ENCODE measurements at regions not wholly inside any gene's neighbourhood (a gene's known extent, or its start where the extent isn't known, plus 50 kb on each side); places are given as distances from the start of the nearest gene placed in this dataset.
"Not testable (repeated sequence)": the region's sequence is repeated elsewhere in the genome, so short reads cannot be mapped to it uniquely, and the experiment has no call there.

DNA sequence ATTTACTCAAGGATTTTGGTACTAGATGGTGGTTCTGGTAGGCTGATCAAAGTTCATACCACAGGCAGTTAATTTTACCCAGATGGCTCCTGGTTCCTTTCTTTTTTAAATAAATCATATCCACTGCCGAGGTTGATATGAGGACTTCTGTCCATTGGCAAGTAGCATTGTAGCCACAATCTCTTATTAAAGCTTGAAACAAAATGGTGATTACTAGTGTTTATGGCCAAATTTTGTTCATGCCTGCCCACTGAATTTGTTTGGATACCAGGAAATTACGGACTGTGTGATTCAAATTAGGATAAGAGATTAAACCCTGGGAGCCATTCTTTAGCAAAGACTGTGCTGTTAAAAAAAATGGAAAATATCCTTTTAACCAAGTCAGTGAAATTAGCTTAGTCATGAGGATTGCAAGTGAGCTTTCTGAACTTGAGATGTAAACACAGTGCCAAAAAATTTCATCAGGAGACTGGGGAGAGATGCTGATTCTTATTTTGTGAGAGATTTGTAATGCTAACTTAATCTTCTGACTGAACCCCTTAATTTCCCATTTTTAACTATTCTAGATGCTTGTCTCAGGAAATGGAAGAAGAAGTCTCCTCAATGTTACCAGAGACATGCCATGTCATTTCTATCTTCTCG is 893.5 kb upstream of the ADAMTS5 start:
- H3K36me3 Mint-ChIP-seq (ENCODE audit: low read depth): not testable (repeated sequence)

DNA sequence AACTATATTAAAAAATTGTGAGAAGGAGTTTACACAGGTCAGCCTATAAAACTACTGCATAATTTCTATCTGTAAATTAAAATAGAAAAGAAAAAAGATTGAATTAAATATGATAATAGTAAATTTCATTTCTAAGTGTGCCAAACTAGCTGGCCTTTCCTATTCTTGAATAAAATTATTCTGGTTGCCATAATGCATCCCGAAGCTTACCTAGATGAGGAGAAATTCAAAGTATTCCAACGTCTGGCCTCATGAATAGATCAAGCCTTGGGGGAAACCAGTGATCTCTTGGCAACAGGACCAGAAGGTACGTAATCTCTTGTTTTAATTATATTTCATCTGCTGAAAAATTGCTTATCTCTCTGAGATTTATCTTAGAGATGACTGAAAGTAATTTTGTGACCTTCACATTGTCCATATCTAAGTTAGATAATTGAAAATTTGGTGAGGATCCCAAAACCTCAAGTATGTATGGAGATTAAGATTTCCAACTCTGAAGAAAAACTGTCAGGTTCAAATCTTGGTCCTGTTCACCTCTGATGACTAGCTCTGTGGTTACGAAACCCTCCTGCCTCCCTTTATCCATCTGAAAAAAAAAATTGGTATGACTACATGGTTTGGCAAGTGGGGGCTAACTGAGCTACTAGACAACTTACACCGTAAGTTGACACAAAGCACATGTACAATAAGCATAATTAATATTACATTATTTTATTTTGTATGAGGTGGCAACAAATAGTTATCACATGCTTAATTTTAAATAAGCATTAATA is 891.4 kb upstream of the ADAMTS5 start:
- DNase-seq (ENCODE audit: low read depth, low spot score); H3K27me3 Mint-ChIP-seq (ENCODE audit: low read depth); H3K4me1 Mint-ChIP-seq; H3K9me3 Mint-ChIP-seq; H3K36me3 Mint-ChIP-seq (ENCODE audit: low read depth); H3K4me3 Mint-ChIP-seq; H3K27ac Mint-ChIP-seq (ENCODE audit: unreplicated experiment): not testable (repeated sequence)

More for the DNA sequence above, 893.5 kb upstream of the ADAMTS5 start:
- not testable (repeated sequence) for DNase-seq (ENCODE audit: low read depth, low spot score); H3K4me1 Mint-ChIP-seq; H3K27me3 Mint-ChIP-seq (ENCODE audit: low read depth); H3K4me3 Mint-ChIP-seq; H3K27ac Mint-ChIP-seq (ENCODE audit: unreplicated experiment); H3K9me3 Mint-ChIP-seq

DNA sequence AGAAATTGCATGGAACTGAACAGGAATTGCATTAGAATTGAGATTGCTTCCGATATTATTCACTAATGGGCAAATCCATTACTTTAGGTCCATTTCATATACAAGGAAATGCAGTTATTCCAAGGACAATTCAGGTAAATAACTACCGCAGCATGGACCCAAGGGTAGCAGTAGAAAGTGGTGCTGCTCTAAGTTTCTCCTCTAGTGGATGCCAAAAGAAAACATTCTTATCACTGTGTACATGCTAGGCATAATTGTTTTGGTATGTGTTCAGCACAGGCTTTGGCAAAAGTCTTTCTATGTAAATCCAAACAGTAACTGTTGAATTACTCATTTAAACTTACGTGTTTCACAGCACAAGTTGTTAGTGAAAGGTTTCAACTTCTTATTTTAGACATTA is 890.1 kb upstream of the ADAMTS5 start:
- H3K27ac Mint-ChIP-seq (ENCODE audit: unreplicated experiment); DNase-seq (ENCODE audit: low read depth, low spot score); H3K4me3 Mint-ChIP-seq; H3K27me3 Mint-ChIP-seq (ENCODE audit: low read depth); H3K9me3 Mint-ChIP-seq; H3K36me3 Mint-ChIP-seq (ENCODE audit: low read depth); H3K4me1 Mint-ChIP-seq: not testable (repeated sequence)

DNA sequence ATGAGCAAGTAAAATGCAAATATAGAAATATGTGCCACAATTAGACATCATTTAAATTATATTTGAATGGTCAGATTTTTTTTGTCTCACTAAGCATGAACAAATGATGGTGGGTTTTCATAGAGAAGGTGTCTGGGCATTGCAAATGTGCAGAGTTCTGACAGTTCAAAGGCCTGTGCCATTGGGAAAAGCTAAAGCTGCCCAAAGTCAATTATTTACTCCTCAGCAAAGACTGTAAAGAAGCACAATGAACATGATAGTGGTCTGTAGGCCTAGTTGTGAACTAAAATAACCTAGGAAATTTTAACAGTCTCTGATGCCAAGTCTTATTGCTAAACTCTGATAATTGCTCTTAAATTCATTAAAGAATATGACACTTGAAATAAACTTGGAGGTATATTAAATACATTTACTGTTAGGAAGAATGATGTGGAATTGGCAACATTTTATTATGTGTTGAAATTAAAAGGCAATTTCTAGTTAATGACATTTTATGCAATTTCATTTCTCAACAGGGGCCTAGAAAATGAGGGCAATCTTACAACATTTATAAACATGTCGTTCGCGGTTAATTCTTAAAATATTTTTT is 874.3 kb upstream of the ADAMTS5 start:
- DNase-seq (ENCODE audit: low read depth, low spot score): no peak
- Mint-ChIP-seq H3K4me1 (peaks cover 11% of the 10 kb centered on the region), H3K27ac (ENCODE audit: unreplicated experiment) (no peak overlapping the region), H3K27me3 (ENCODE audit: low read depth) (no peaks in the 10 kb centered on the region), H3K9me3 (peaks cover 2% of the 10 kb centered on the region), H3K36me3 (ENCODE audit: low read depth) (no peaks in the 10 kb centered on the region), H3K4me3 (no peak overlapping the region)
- TF ChIP-seq, protein P1, sequence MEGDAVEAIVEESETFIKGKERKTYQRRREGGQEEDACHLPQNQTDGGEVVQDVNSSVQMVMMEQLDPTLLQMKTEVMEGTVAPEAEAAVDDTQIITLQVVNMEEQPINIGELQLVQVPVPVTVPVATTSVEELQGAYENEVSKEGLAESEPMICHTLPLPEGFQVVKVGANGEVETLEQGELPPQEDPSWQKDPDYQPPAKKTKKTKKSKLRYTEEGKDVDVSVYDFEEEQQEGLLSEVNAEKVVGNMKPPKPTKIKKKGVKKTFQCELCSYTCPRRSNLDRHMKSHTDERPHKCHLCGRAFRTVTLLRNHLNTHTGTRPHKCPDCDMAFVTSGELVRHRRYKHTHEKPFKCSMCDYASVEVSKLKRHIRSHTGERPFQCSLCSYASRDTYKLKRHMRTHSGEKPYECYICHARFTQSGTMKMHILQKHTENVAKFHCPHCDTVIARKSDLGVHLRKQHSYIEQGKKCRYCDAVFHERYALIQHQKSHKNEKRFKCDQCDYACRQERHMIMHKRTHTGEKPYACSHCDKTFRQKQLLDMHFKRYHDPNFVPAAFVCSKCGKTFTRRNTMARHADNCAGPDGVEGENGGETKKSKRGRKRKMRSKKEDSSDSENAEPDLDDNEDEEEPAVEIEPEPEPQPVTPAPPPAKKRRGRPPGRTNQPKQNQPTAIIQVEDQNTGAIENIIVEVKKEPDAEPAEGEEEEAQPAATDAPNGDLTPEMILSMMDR (conservative IDR thresholded peaks at IDR 0.05): no peak

DNA sequence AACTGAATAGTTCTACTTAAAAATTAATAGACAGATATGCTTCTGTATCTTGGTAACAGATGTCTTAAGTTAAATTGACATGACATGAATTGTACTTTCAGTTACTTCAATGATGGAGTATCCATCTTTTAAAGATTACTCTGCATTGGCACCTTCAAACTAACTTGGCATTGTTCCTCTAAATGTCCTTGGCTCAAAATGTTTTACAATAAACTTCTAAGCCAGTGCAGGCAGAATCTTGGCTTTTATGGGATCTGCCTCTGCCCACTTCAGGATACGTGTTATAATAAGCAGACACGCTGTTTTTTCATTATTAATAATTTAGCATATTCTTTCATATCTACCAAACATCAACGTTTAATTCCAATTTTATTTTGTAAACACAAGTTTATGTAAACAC is 873.4 kb upstream of the ADAMTS5 start:
- H3K27me3 Mint-ChIP-seq (ENCODE audit: low read depth): no peaks in the 10 kb centered on the region
- no peak overlapping the region for H3K27ac Mint-ChIP-seq (ENCODE audit: unreplicated experiment)
- peaks cover 2% of the 10 kb centered on the region for H3K9me3 Mint-ChIP-seq
- H3K4me1 Mint-ChIP-seq: peaks cover 11% of the 10 kb centered on the region
- H3K4me3 Mint-ChIP-seq: no peak overlapping the region
- H3K36me3 Mint-ChIP-seq (ENCODE audit: low read depth): no peaks in the 10 kb centered on the region
- DNase-seq (ENCODE audit: low read depth, low spot score): no peak
- TF ChIP-seq, protein P1 (conservative IDR thresholded peaks at IDR 0.05): no peak

DNA sequence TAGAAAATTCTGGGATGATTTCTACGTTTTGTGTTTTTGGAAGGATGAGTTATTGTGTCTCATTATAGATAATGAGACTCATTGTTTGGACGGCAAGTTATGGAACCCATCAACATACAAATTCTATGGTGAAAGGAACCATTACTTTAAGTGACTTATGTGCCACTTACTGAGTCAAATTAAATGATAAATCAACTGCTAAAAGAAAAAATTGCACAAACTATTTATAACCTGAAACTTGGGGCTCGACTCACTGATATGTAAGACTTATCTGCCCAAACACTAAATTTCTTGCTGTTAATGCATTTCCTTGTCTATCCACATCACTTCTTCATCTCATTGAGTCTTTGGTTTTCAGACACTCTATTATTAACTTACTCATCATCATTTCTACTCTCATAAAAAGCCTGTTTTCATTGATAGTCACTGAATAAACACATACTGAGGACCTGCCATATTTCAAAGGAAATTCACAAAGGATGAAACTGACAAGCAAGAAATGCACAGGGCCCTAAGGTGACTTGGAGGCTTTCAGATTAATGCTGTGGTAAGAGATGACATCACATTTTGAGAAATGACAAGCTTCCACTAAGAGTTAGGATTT is 872.7 kb upstream of the ADAMTS5 start:
- peaks cover 2% of the 10 kb centered on the region for H3K9me3 Mint-ChIP-seq
- H3K4me1 Mint-ChIP-seq: peaks cover 11% of the 10 kb centered on the region
- no peaks in the 10 kb centered on the region for H3K27me3 Mint-ChIP-seq (ENCODE audit: low read depth)
- no peak for DNase-seq (ENCODE audit: low read depth, low spot score)
- TF ChIP-seq, protein P1 (conservative IDR thresholded peaks at IDR 0.05): no peak
- H3K4me3 Mint-ChIP-seq: no peak overlapping the region
- no peaks in the 10 kb centered on the region for H3K36me3 Mint-ChIP-seq (ENCODE audit: low read depth)
- no peak overlapping the region for H3K27ac Mint-ChIP-seq (ENCODE audit: unreplicated experiment)

Data from neural crest cell (in vitro differentiated cells).